Endothelial cell of umbilical vein (primary cell): ENCODE measurements at regions not wholly inside any gene's neighbourhood (a gene's known extent, or its start where the extent isn't known, plus 50 kb on each side); places are given as distances from the start of the nearest gene placed in this dataset.

Source experiments
- CTCF ChIP-seq, 2 donors: IDR thresholded peaks; 1 replicate in 1 of 2; 2 replicates in 1 of 2; pipeline ENCODE4 v1.5.1; 2011; ENCODE audit warnings: low read length in 2 of 2, mild to moderate bottlenecking in 2 of 2, moderate library complexity in 2 of 2, control low read depth in 1 of 2, inconsistent platforms in 1 of 2, low read depth in 1 of 2; ENCODE audit not compliant: insufficient read depth in 1 of 2; ENCODE audit errors: extremely low read depth in 1 of 2
- EZH2 ChIP-seq: IDR thresholded peaks from 2 replicates; pipeline ENCODE4 v1.6.1; 2012; ENCODE audit warnings: borderline replicate concordance, low read depth, mild to moderate bottlenecking, moderate library complexity, low read length, inconsistent platforms; ENCODE audit not compliant: severe bottlenecking
- FOS ChIP-seq: IDR thresholded peaks from 2 replicates; pipeline ENCODE4 v1.6.1; 2011; ENCODE audit warnings: mild to moderate bottlenecking, low read length, moderate library complexity, borderline replicate concordance; ENCODE audit not compliant: insufficient read depth
- GATA2 ChIP-seq: IDR thresholded peaks from 2 replicates; pipeline ENCODE4 v1.7.0; 2011; ENCODE audit warnings: low read depth, mild to moderate bottlenecking, moderate library complexity, mixed read lengths, low read length; ENCODE audit not compliant: insufficient read length, insufficient read depth
- MYC ChIP-seq: IDR thresholded peaks from one replicate; pipeline ENCODE4 v1.6.1; 2011; ENCODE audit warnings: mild to moderate bottlenecking, low read depth, low read length
- POLR2A ChIP-seq: IDR thresholded peaks from 2 replicates; pipeline ENCODE4 v1.6.1; 2012; ENCODE audit warnings: low read depth, mild to moderate bottlenecking, control low read depth, low read length
- POLR2AphosphoS5 ChIP-seq: IDR thresholded peaks from 2 replicates; pipeline ENCODE4 v1.6.1; 2012; ENCODE audit warnings: low read depth, mild to moderate bottlenecking, control low read depth, low read length, moderate library complexity; ENCODE audit not compliant: insufficient read depth

- TF ChIP-seq CTCF (IDR thresholded peaks at IDR 0.05; ENCODE audit: extremely low read depth in 1 of 2, insufficient read depth in 1 of 2, low read depth in 1 of 2, low read length in 2 of 2) (no peak), FOS (no peak), POLR2A (no peak), GATA2 (no peak), POLR2AphosphoS5 (no peak), MYC (no peak), EZH2 (no peak)
Observed at GRCh38 chr7:84248267-84248666, 53.7 kb upstream of the SEMA3A start.
